H9 (cell line): ENCODE measurements at regions not wholly inside any gene's neighbourhood (a gene's known extent, or its start where the extent isn't known, plus 50 kb on each side); places are given as distances from the start of the nearest gene placed in this dataset.

ENCODE experiments used
- DNase-seq: peaks from one replicate; pipeline ENCODE4 v3.0.0-alpha.2; 2017
- H2AFZ ChIP-seq: one replicate; pipeline ENCODE4 v1.6.1; 2013; ENCODE audit warnings: mild to moderate bottlenecking, low read length, control low read depth, moderate library complexity
- H2AK5ac ChIP-seq: 2 replicates; pipeline ENCODE4 v1.6.1; 2013; ENCODE audit warnings: low read length, control low read depth, mixed read lengths; ENCODE audit not compliant: insufficient read length
- H2BK120ac ChIP-seq: one replicate; pipeline ENCODE4 v1.6.1; 2013; ENCODE audit warnings: low read depth, mild to moderate bottlenecking, low read length, control low read depth, inconsistent platforms; ENCODE audit not compliant: poor library complexity, severe bottlenecking
- H2BK12ac ChIP-seq: 2 replicates; pipeline ENCODE4 v1.6.1; 2013; ENCODE audit warnings: low read length, control low read depth, mixed read lengths, low read depth; ENCODE audit not compliant: insufficient read length
- H2BK15ac ChIP-seq: 2 replicates; pipeline ENCODE4 v1.6.1; 2013; ENCODE audit warnings: low read depth, low read length, control low read depth
- H2BK20ac ChIP-seq: one replicate; pipeline ENCODE4 v1.6.1; 2013; ENCODE audit warnings: low read depth, mild to moderate bottlenecking, low read length, control low read depth, inconsistent platforms; ENCODE audit not compliant: poor library complexity, severe bottlenecking
- H2BK5ac ChIP-seq: 2 replicates; pipeline ENCODE4 v1.6.1; 2013; ENCODE audit warnings: low read length, control low read depth, mixed read lengths; ENCODE audit not compliant: insufficient read length
- H3K14ac ChIP-seq: 2 replicates; pipeline ENCODE4 v1.6.1; 2013; ENCODE audit warnings: low read length, control low read depth; ENCODE audit not compliant: insufficient read depth
- H3K18ac ChIP-seq: 2 replicates; pipeline ENCODE4 v1.6.1; 2013; ENCODE audit warnings: low read depth, mild to moderate bottlenecking, mixed read lengths, low read length, control low read depth; ENCODE audit not compliant: insufficient read length
- H3K23ac ChIP-seq: 2 replicates; pipeline ENCODE4 v1.6.1; 2013; ENCODE audit warnings: low read length, control low read depth, mixed read lengths, low read depth; ENCODE audit not compliant: insufficient read length
- H3K23me2 ChIP-seq: 2 replicates; pipeline ENCODE4 v1.6.1; 2013; ENCODE audit warnings: low read depth, mild to moderate bottlenecking, mixed read lengths, low read length, control low read depth; ENCODE audit not compliant: insufficient read length, poor library complexity, severe bottlenecking
- H3K27ac ChIP-seq: 2 replicates; pipeline ENCODE4 v1.5.1; 2013; ENCODE audit warnings: low read length, control low read depth, mixed read lengths, low read depth; ENCODE audit not compliant: insufficient read length
- H3K27me3 ChIP-seq: 2 replicates; pipeline ENCODE4 v1.6.1; 2013; ENCODE audit warnings: low read length, control low read depth, inconsistent platforms; ENCODE audit not compliant: insufficient read depth
- H3K4ac ChIP-seq: 2 replicates; pipeline ENCODE4 v1.6.1; 2013; ENCODE audit warnings: low read depth, mild to moderate bottlenecking, control low read depth, inconsistent platforms, low read length, moderate library complexity
- H3K4me1 ChIP-seq: 2 replicates; pipeline ENCODE4 v1.6.1; 2013; ENCODE audit warnings: low read length, control low read depth, inconsistent platforms; ENCODE audit not compliant: insufficient read depth
- H3K4me2 ChIP-seq: 2 replicates; pipeline ENCODE4 v1.6.1; 2013; ENCODE audit warnings: low read length, control low read depth, mixed read lengths; ENCODE audit not compliant: insufficient read length, insufficient read depth
- H3K56ac ChIP-seq: 2 replicates; pipeline ENCODE4 v1.6.1; 2013; ENCODE audit warnings: low read depth, mild to moderate bottlenecking, mixed read lengths, low read length, control low read depth; ENCODE audit not compliant: insufficient read length
- H3K79me1 ChIP-seq: 2 replicates; pipeline ENCODE4 v1.6.1; 2013; ENCODE audit warnings: low read depth, mild to moderate bottlenecking, moderate library complexity, low read length, control low read depth, inconsistent platforms; ENCODE audit not compliant: insufficient read depth, poor library complexity, severe bottlenecking
- H3K79me2 ChIP-seq: 2 replicates; pipeline ENCODE4 v1.6.1; 2013; ENCODE audit warnings: low read length, control low read depth, inconsistent platforms; ENCODE audit not compliant: insufficient read depth
- H3K9ac ChIP-seq: 2 replicates; pipeline ENCODE4 v1.6.1; 2013; ENCODE audit warnings: low read length, control low read depth, mixed read lengths; ENCODE audit not compliant: insufficient read length; ENCODE audit errors: extremely low read depth
- H3K9me3 ChIP-seq: one replicate; pipeline ENCODE4 v1.6.1; 2013; ENCODE audit warnings: low read depth, low read length, inconsistent platforms; ENCODE audit not compliant: control insufficient read depth
- H3T11ph ChIP-seq: one replicate; pipeline ENCODE4 v1.6.1; 2013; ENCODE audit warnings: mild to moderate bottlenecking, low read length, control low read depth, inconsistent platforms
- H4K20me1 ChIP-seq: one replicate; pipeline ENCODE4 v1.6.1; 2013; ENCODE audit not compliant: control insufficient read depth, insufficient read length, insufficient read depth
- H4K5ac ChIP-seq: 2 replicates; pipeline ENCODE4 v1.6.1; 2013; ENCODE audit warnings: low read depth, mild to moderate bottlenecking, mixed read lengths, low read length, control low read depth; ENCODE audit not compliant: insufficient read length
- H4K8ac ChIP-seq: replicated peaks from 2 replicates; pipeline ENCODE4 v1.6.1; 2013; ENCODE audit warnings: low read length, control low read depth, mixed read lengths, low read depth; ENCODE audit not compliant: insufficient read length
- H4K91ac ChIP-seq: 2 replicates; pipeline ENCODE4 v1.6.1; 2013; ENCODE audit warnings: low read depth, mild to moderate bottlenecking, moderate library complexity, mixed read lengths, low read length, control low read depth; ENCODE audit not compliant: insufficient read length
- H3K27ac Mint-ChIP-seq, 3 experiments: 2 replicates in 2 of 3; 3 replicates in 1 of 3; pipeline ENCODE4 v1.8.0; 2020 to 2021; ENCODE audit warnings: mixed read lengths in 3 of 3, mild to moderate bottlenecking in 1 of 3, moderate library complexity in 1 of 3
- H3K27me3 Mint-ChIP-seq: 2 replicates; pipeline ENCODE4 v1.8.0; 2021; ENCODE audit warnings: low read depth, mild to moderate bottlenecking, moderate library complexity, mixed read lengths
- H3K36me3 Mint-ChIP-seq, 3 experiments: 2 replicates in 2 of 3; 3 replicates in 1 of 3; pipeline ENCODE4 v1.8.0; 2020 to 2021; ENCODE audit warnings: low read depth in 3 of 3, mixed read lengths in 3 of 3; ENCODE audit not compliant: insufficient read depth in 1 of 3
- H3K4me1 Mint-ChIP-seq, 2 experiments: 2 replicates each; pipeline ENCODE4 v1.8.0; 2020; ENCODE audit warnings: mixed read lengths in 2 of 2
- H3K4me3 Mint-ChIP-seq, 2 experiments: 2 replicates in 1 of 2; 3 replicates in 1 of 2; pipeline ENCODE4 v1.8.0; 2020 to 2021; ENCODE audit warnings: mild to moderate bottlenecking in 2 of 2, mixed read lengths in 2 of 2, moderate library complexity in 1 of 2
- H3K9me3 Mint-ChIP-seq, 2 experiments: 2 replicates in 1 of 2; 3 replicates in 1 of 2; pipeline ENCODE4 v1.8.0; 2020; ENCODE audit warnings: mild to moderate bottlenecking in 2 of 2, mixed read lengths in 2 of 2, moderate library complexity in 1 of 2
- CTCF ChIP-seq: fragments of 200-600 bp; sonication (generic); conservative IDR thresholded peaks from 3 replicates; pipeline ENCODE4 v1.8.0; 2021; ENCODE audit warnings: antibody characterized with exemption, mild to moderate bottlenecking
- WGBS: extraction: QIAGEN DNeasy Blood & Tissue Kit; methylation state at CpG from one replicate; pipeline ENCODE4 v1.1.7; 2013; ENCODE audit warnings: missing lambda C conversion rate, low lambda C conversion rate, mixed read lengths; ENCODE audit not compliant: insufficient read length; ENCODE audit errors: extremely low coverage; 5-methylcytosine and 5-hydroxymethylcytosine counted together

- no peaks in the 10 kb centered on the region for H3K23me2 ChIP-seq
- no peaks in the 10 kb centered on the region for H3K79me1 ChIP-seq
- no peak overlapping the region for H3T11ph ChIP-seq
- H3K27me3 ChIP-seq, result no peaks in the 10 kb centered on the region; the same call in 1 of the 2 replicates
- H3K4ac ChIP-seq, result no peak overlapping the region
- no peak overlapping the region for H3K27ac ChIP-seq
- no peak overlapping the region for H3K56ac ChIP-seq
- no peak overlapping the region for H2AFZ ChIP-seq
- Mint-ChIP-seq H3K27ac (no peak overlapping the region; a peak in 1 of 7 replicates), H3K9me3 (peaks cover 0 to 4% of the 10 kb centered on the region in 2 experiments; a peak in 3 of 5 replicates), H3K4me3 (no peak overlapping the region), H3K27me3 (no peaks in the 10 kb centered on the region), H3K36me3 (peaks cover 11 to 20% (median 14%) of the 10 kb centered on the region in 3 experiments), H3K4me1 (peaks cover 11% of the 10 kb centered on the region in 2 experiments)
- no peak overlapping the region for H2AK5ac ChIP-seq
- no peak overlapping the region for H3K18ac ChIP-seq
- H3K9me3 ChIP-seq, result no peaks in the 10 kb centered on the region
- H2BK15ac ChIP-seq, result no peak overlapping the region
- H3K79me2 ChIP-seq, result peaks cover 3% of the 10 kb centered on the region; the same call in 1 of the 2 replicates
- no peak overlapping the region for H2BK5ac ChIP-seq
- no peaks in the 10 kb centered on the region for H3K4me1 ChIP-seq
- no peak overlapping the region for H2BK20ac ChIP-seq
- no peak overlapping the region for H3K4me2 ChIP-seq
- no peaks in the 10 kb centered on the region for H4K20me1 ChIP-seq
- H4K8ac ChIP-seq, result no peak overlapping the region
- H2BK12ac ChIP-seq, result no peak overlapping the region
- no peak for DNase-seq
- no peak for TF ChIP-seq CTCF
- no peak overlapping the region for H3K23ac ChIP-seq
- H3K9ac ChIP-seq, result no peak overlapping the region
- H2BK120ac ChIP-seq, result no peak overlapping the region
- no peak overlapping the region for H4K5ac ChIP-seq
- no CpG with 5 or more reads among the region's 4 CpGs for WGBS
- no peak overlapping the region for H4K91ac ChIP-seq
- H3K14ac ChIP-seq, result no peak overlapping the region
Measured at GRCh38 chr16:72615856-72616255, 432.1 kb downstream of the ZFHX3 start.
